ENCODE measurements at regions not wholly inside any gene's neighbourhood (a gene's known extent, or its start where the extent isn't known, plus 50 kb on each side); places are given as distances from the start of the nearest gene placed in this dataset.
"Not testable (repeated sequence)": the region's sequence is repeated elsewhere in the genome, so short reads cannot be mapped to it uniquely, and the experiment has no call there.

DNA sequence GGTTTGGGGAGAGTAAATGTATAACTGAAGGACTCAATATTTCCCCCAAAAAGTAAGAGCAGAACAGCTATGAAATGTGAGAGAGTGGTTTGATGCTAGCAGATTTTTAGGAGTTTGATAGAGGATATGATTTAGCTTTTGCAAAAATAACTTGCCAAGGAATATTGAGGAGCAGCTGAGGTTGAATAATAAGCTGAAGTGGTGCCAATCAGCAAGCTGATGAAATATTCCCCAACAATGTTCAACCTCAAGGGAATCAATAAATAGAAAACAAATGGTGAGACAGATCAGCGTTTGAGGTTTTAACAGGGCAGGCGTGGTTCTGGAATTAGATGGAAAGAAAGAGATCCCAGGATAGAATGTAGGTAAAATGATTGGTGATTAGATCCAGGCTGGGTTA lies 413.4 kb upstream of the ADAMTS5 start:
- DNase-seq, result no peak

DNA sequence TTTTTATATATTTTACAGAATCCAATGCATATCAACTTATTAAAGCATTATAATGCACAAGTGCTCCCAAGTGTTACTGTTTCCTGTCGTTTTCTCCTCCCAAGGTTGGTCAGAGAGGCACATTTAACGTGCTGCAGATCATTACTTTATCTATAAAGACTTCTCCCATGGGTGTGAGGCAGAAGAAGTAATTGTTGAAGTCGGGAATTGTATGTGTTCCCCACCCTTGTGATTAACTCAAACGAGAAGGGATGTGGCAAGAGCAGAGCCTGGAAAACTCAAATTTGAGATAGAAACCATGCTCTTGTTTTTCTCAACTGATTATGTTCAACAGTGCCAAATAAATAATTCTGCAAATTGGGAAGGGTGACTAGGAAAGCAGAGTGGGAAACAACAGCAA lies 412.5 kb upstream of the ADAMTS5 start:
- no peak for DNase-seq

GRCh38 chr21:27372381-27372780 lies 405.5 kb upstream of the ADAMTS5 start:
- DNase-seq, result no peak

DNA sequence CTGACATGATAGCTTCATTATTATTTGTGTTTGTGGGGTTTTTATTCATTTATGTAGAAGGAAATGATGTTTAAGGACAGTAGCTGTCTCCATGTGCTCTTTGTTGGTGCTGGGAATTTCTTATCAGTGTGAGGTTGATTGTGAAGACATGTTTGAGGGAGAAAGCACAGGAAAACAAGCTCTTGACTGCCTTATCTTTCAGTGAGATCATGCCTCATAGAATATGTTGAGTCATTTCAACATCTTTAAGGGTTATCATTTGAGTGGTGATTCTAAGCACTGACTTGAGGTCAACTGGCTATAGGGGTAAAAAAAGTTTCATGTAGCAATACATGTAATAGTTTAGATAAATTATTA lies 405.1 kb upstream of the ADAMTS5 start:
- no peak for DNase-seq

GRCh38 chr21:27371115-27371974 lies 404.5 kb upstream of the ADAMTS5 start:
- no peak for DNase-seq

DNA sequence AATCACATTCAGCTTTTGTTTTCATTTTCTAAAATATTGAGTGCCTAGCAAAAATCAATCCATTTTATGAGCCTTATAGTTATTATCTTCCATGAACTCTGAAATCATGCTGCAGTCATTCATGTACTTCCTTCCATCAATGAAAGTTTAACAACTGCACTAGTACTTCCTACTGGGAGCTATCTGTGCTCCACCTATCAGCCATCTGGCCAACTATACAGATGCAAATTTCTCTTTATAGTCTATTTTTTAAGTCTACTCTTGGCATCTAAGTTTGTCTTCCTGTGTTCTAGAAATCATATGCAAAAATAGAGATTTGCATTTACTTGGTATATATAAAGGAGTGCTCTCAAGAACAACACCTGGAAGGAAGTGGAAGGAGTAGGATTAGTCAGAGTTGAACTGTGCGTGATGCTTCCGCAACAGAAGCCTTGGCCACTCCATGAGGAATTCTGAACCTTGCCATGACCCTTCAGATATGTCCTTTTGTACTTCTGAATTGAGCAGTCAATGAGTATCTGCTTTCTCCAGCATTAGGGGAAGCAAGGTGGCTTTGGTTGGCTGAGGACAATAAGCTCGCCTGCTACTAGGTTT lies 403.2 kb upstream of the ADAMTS5 start:
- no peak for DNase-seq

- DNase-seq, result no peak
Measured at GRCh38 chr21:27369234-27369633, 402.3 kb upstream of the ADAMTS5 start.

DNA sequence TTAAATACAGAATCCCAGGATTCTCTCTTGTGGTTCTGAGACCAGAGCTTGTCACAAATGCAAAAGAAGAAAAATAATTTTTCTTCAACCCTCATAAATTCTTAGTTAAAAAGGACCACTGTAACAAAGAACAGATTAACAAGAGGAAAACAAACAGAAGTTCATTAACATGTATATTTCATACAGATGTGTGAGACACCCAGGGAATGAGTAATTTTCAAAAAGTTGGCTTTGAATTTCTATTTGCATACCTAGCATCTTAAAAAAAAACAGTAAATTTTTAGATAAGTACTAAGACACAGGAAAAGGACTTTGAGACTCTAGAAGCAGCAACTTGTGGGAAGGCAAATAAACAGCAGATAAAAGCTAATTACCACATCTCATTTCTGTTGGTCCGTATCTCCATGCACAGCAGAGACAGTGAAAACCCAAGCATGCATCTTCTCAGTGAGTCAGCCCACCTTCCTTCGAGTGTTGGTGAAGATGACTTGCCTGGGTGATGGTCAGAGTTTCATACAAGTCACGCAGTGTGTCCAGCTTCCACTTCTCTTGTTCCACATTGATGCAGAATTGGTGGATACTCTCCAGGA lies 399.9 kb upstream of the ADAMTS5 start:
- no peak for DNase-seq

- no peak for DNase-seq
Measured at GRCh38 chr21:27366036-27366435, 399.1 kb upstream of the ADAMTS5 start.

GRCh38 chr21:27365394-27365793 lies 398.5 kb upstream of the ADAMTS5 start:
- DNase-seq, result no peak

GRCh38 chr21:27363719-27364477 lies 397.0 kb upstream of the ADAMTS5 start:
- DNase-seq, result no peak

DNA sequence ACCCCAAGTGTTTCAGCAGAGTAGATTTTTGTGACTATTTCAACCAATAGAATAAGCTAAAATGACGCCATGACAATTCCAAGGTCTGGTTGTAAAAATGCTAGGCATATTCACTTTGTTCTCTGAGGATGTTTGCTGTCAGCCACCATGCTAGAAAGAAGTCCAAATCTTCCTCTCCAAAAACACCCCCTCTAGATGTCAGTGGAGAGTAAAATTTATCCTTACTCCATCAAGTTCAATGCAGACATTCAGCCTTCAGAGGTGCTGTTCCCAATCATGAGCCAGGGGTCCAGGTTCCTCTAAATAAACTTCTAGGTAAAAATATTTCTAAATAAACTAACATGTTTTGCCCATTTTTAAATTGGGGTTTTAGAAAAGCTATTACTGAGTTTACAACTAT lies 395.4 kb upstream of the ADAMTS5 start:
- no peak for DNase-seq

GRCh38 chr21:27359141-27359540 lies 392.3 kb upstream of the ADAMTS5 start:
- DNase-seq, result no peak

DNA sequence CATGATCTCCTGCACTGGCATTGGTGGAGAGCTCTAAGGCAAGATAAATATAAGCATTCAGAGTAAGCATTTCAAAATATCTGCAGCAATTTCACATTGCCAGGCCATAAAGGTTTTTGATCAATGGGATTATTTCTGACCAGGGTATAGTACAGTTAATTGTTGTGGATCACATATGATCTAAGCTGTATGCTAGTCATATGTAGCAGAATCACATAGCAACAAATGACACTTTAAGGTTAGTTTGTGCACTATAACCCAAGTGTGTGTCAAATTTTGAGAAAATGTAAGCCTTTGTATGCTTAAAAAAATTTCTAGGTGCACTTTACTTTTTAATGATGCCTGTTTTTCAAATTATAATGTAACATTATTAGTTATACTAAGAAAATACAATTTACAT lies 386.0 kb upstream of the ADAMTS5 start:
- no peak for DNase-seq

DNA sequence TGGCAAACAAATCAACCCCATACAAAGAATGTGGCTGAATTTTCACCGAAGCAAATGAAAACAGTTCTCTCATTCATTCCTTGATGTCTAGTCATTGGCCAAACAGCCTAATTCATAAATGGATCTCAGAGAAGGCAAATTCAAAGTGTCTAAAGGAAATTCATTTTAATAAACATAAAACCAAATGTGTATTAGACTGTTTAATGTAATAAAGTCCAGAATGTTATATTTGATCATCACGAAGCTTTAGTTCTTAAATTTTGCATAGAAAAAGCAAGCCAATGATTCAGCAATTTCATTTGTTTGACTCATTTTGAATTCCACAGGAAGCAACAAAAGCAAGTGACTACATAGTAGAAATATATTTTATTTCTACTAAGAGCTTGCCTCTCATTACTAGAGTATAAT lies 379.2 kb upstream of the ADAMTS5 start:
- no peak for DNase-seq

DNA sequence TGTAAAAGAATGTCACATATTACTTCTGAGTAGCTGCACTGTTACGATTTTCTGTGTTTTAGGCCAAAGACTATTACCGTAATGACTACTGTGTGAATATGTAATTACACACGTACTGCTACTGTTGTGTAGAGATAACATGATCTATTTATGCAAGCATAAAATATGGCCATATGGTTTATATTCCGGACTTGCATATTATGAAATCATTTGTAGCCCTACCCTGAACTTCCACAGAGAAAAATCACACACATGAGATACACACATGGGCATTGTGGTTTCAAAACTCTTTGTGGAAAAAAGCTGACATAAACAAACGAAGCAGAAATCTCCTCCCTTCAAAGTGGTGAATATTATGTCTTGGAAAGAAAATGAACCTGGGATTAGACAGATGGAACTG lies 373.0 kb upstream of the ADAMTS5 start:
- no peak for DNase-seq

DNA sequence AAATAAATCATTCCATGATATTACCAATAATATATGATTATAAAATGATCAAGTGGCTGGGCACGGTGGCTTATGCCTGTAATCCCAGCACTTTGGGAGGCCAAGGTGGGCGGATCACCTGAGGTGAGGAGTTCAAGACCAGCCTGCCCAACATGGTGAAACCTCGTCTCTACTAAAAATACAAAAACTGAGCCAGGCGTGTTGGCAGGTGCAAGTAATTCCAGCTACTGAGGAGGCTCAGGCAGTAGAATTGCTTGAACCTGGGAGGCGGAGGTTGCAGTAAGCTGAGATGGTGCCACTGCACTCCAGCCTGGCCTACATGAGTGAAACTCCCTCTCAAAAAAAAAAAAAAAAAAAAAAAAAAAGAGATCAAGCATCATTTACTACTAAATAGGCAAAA lies 371.1 kb upstream of the ADAMTS5 start:
- not testable (repeated sequence) for DNase-seq

- no peak for DNase-seq
Measured at GRCh38 chr21:27333096-27333495, 366.2 kb upstream of the ADAMTS5 start.

- DNase-seq, result no peak
Measured at GRCh38 chr21:27329255-27329851, 362.5 kb upstream of the ADAMTS5 start.

DNA sequence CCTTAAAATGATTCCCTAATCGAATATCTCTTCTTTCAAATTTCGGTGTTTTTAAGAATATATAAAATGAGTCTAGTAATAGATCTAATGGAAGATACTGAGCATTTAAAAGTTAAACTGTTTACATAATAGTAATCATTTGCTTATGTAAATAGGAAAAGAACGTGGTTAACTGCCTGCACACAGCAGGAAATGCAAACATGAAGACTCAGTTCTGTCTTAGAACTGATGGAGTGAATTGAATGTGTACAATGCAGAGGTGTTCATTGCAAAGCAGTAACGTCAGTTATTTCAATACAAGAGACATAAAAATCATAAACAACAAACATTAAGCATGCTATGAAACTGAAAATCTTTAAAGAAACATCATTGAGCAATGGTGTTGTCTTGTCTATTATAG lies 359.4 kb upstream of the ADAMTS5 start:
- DNase-seq, result peak in 1 of 2 experiments; percentile 10

GRCh38 chr21:27323331-27323730 lies 356.4 kb upstream of the ADAMTS5 start:
- DNase-seq, result no peak

DNA sequence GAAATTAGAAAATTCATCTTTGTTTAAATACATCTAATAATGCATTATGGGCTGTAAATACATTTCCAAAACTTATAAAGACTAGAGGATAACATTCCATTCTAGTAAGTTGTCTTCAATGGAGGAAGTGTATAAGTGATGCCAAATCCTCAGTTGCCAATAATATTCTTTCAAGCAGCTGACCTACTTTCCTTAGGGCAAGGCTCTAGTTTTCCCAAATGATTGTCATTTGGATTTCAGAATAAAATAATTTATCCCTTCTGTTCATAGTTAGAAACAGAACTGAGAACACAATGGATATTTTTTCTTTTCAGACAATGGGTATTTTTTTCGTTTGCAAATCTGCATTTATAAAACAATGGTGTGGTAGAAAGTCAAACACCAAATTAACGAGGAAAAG lies 354.9 kb upstream of the ADAMTS5 start:
- DNase-seq, result no peak

GRCh38 chr21:27320868-27321267 lies 354.0 kb upstream of the ADAMTS5 start:
- DNase-seq, result no peak
